Erythroblast (primary cell): ENCODE measurements at regions not wholly inside any gene's neighbourhood (a gene's known extent, or its start where the extent isn't known, plus 50 kb on each side); places are given as distances from the start of the nearest gene placed in this dataset.
"Not testable (repeated sequence)": the region's sequence is repeated elsewhere in the genome, so short reads cannot be mapped to it uniquely, and the experiment has no call there.

Experiments
- DNase-seq, 2 experiments: peaks; one replicate each; lab custom pipeline; 2025; lab: John Stamatoyannopoulos, UW
- GATA1 ChIP-seq: IDR thresholded peaks from 2 replicates; pipeline ENCODE4 v1.6.1; 2011; ENCODE audit warnings: low read depth, mild to moderate bottlenecking, control low read depth, low read length, moderate library complexity
- POLR2A ChIP-seq: IDR thresholded peaks from 2 replicates; pipeline ENCODE4 v1.6.1; 2011; ENCODE audit warnings: mild to moderate bottlenecking, low read length

DNA sequence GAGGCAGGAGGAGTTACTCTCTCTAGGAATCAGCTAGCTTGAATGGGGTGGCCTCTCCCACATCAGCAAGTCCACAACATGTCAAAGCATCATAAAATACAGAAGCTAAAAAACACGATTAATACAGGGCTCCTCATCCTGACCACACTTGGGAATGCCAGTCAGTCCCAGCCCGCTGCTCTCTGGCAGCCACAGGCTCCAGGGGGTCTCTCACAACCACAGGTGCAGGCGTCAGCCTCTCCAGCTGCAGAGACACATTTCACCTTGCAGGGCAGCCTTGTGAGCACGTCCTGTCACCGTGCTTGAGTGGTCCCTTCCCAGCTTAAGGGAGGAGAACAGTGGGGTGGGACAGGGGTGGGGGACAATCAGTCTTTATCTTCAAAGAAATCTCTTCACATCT is 137.4 kb upstream of the SH3BP4 start:
- DNase-seq = no peak
- TF ChIP-seq POLR2A (no peak), GATA1 (no peak)

DNA sequence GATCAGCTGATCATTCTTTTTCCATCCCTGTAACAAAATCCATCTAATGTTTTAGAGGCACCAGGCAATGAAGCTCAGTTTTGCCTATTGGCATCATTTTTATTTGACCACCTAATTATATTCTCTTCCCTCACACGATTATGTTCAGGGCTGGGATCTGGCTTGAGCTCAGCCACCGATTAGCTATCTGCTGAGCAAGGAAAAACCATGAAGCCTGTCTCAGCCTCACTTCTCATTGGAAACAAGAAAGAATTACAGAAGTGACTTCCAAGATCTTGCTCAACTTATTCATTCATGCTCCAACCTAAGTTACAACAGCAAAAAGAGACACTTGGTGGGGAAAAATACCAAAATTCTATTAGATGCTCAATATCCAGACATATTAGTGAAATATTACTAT is 139.0 kb upstream of the SH3BP4 start:
- DNase-seq = no peak
- TF ChIP-seq POLR2A = no peak
- no peak for TF ChIP-seq GATA1

DNA sequence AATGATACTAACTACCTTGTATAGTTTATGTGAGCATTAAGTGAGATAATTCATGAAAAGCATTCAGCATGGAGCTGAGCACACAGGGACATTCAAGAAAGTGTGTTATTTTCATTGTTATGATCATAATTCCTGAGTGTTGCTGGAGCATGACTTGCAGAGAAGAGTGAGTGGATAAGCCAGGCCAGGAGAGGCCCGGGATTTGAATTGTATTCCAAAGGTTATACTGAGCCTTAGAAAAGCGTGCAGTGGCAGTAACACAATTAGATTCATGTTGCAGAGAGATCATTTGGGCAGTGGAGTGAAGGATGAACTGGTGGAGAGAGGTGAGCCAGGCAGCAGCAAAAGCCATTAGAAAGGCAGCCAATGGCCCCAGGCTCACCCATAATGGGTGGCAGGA is 142.9 kb upstream of the SH3BP4 start:
- no peak for DNase-seq
- no peak for TF ChIP-seq POLR2A
- TF ChIP-seq GATA1 = no peak

DNA sequence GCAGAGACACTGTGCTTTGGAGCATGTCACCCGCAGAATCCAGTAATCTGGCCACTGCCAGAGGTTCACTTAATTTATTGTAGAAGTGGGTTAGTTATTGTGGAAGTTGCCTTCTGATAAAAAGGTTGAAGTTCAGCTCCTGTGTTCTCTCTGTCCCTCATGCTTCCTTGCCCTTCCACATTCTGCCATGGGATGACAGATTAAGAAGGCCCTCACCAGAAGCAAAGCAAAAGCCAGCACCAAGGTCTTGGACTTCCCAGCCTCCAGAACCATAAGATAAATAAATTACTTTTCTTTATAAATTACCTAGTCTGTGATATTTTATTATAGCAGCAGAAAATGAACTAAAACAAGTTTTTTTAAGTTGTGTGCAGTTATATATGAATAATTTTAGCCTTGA is 145.0 kb upstream of the SH3BP4 start:
- TF ChIP-seq GATA1 (no peak), POLR2A (no peak)

DNA sequence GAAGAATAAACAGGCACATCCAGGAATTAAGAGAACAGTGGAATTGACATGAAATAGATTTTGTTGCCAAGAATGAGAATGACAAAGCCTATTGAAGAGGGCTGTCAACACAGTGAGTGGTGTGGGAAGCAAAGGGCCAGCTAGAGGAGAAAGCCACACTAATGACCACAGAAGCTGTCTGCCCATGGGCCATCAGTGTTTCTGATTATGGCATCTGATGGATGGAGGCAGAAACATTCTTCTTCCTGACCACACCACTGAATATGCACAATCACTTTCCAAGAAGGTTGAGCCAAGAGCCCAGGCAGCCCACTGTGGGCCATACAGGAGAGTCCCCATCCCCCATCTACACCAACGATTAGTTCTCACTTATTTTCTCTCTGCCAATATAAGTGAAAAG is 146.0 kb upstream of the SH3BP4 start:
- no peak for DNase-seq
- no peak for TF ChIP-seq GATA1

More for the DNA sequence above, 145.0 kb upstream of the SH3BP4 start:
- DNase-seq = no peak

DNA sequence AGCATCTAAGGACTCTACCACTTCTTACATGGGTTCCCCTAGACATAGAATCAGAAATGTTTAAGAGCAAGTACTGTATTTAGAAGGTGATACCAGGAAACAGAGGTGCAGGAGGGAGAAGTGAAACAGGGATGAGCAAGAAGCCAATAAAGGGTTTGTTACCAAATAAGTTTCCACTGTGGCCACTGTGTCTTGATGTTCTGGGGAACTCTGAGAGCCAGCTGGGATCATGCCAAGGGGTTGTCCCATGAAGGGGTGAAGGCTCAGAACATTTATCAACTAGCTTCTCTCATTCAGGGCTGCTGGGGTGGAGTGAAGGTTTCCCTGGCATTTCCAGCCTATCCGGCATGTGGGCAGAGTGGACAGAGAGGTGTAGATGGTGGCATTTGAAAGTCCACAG is 147.1 kb upstream of the SH3BP4 start:
- TF ChIP-seq GATA1 (no peak), POLR2A (no peak)
- DNase-seq = no peak

DNA sequence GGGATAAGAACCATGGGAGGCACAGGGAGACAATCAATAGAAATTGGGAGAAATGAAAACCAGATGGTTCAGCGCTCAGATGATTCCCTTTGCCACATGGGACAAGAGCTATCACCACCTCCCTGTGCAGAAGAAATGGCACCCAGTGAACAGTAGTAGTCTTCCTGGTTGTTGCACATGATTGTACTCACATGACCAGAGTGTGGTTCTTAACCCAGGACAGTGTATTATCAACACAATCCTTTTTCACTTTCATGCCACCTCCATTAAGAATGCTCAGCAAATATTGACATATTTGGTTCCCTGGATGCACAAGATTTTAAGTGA is 149.0 kb upstream of the SH3BP4 start:
- DNase-seq = no peak
- TF ChIP-seq POLR2A (no peak), GATA1 (no peak)

DNA sequence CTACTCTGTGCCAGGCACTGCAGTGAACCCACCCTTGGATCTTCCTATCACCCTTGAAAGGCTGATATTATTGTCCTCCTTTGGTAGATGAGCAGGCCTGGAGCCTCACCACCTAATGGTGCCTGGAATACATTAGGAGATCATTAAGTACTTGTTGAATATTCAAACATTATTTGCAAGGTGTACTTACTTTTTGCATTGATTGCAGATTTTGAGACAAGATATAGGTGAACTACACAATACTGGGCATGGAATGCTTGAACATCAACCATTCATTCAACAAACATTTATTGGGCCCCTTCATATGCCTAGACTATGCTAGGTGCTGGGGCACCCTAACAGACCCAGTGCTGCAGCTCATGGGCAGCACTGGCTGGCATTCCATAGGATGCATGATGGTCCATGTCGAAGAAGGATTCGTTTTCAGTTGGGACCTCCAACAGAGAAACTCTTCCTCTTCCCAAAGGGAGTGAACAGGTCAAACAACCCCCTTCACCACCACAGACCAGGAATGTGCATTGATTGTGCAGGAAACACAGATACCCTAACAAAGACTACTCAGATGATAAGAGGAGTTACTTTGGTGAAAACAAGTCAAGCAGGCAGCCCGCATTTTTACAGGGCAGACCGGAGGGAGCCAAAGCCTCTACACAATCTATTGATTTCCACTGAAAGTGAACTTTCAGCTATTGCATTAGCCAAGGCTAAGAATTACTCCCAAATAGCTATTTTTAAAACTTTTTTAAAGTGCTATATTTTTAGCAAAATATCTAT is 149.6 kb upstream of the SH3BP4 start:
- no peak for TF ChIP-seq GATA1
- TF ChIP-seq POLR2A = no peak
- DNase-seq = no peak

DNA sequence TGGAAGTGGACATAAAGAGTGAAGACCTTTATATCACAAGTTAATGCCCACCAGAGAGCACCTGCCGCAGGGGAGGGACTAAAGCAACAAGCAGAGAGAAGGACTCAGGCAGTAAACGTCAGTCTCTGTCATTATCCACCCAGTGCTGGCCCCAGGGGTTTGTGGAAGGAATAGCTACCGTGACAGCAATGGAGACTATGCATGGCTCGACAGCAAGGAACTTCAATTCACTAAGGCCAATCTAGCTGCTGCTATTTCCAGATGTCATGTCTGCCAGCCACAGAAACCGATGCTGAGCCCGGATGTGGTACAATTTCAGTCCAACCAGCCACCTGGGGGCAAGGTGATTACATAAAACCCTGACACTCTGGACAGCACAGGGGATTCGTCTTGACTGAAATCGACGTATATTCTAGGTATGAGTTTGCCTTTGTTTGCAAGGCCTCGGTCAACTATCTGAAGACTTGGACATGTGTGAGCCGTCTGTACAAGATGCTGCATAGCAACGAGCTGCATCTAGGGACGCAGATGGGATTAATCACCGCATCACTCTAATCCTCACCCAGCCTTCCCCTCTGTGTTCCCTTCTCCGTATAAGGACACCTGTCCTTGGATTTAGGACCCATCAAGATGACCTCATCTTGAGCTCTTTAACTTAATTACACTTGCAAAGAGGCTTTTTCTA is 154.1 kb upstream of the SH3BP4 start:
- no peak for DNase-seq
- TF ChIP-seq GATA1 = no peak
- no peak for TF ChIP-seq POLR2A

DNA sequence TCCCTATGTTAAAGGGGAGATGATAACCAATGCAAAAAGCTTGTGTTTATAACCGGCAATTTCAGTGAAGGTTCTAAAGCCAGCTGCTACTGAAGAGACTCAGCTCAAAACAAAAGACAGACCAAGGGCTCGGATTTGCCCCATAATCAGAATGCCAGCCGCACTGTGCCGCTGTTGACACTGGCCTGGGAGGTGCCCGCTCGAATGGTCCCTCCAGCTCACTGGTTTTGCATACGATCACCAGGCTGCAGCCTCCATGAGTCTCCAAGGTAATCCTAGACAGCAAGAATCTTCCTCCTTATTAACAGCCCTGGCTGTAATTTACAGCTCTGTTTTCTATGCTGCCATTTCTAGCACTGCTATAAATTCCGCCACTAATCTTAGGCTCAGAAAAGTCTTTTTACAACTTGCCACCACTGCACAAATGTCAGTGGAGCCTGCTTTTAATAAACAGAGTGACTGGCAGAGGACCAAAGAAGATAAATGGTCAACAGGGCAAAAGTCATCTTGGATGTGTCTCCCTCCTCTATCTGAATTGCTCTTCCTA is 155.7 kb upstream of the SH3BP4 start:
- no peak for TF ChIP-seq GATA1
- TF ChIP-seq POLR2A = no peak
- DNase-seq = no peak

DNA sequence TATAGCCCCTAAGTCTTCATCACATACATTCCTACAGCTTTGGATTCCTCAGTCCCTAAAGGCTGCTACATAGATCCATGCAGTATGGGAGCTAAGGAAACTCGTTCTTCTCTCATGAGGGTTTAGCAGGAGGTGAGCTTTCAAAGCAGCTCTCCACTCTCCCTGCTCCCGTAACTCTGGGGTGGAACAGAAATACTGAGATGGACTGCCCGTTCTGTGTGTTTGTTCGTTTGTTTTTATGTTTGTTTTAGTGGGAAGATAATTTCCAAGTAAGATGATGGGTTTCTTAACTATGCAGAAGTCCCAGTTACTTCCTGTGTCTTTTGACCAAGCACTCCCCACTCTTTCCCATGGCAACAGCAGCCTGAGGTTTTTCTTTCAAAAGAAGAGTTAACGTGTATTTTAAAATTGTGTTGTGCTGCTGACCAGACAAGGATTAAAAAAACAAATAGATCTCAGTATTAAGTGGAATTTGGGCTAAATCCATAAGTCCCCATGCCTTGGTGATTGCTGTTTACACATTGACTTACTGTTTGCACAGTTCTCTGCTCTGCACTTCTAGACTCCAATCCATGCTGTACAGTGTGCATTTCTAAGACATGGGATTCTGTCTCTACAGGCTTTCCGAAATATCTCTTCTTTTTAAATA is 156.4 kb upstream of the SH3BP4 start:
- DNase-seq = no peak
- no peak for TF ChIP-seq POLR2A
- TF ChIP-seq GATA1 = no peak

DNA sequence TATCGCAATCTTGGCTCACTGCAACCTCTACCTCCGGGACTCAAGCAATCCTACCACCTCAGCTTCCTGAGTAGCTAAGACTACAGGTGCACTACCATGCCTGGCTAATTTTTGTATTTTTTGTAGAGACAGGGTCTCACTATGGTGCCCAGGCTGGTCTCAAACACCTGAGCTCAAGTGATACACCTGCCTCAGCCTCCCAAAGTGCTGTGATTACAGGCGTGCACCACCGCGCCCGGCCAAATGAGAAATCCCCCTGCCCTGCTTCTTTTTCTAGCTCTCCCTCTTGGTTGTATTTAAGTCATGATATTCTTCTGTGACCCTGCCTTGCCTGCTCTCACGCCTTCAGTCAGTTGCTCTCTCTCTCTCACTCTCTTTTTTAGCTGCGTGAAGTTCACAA is 157.0 kb upstream of the SH3BP4 start:
- no peak for DNase-seq
- TF ChIP-seq POLR2A = no peak
- no peak for TF ChIP-seq GATA1

DNA sequence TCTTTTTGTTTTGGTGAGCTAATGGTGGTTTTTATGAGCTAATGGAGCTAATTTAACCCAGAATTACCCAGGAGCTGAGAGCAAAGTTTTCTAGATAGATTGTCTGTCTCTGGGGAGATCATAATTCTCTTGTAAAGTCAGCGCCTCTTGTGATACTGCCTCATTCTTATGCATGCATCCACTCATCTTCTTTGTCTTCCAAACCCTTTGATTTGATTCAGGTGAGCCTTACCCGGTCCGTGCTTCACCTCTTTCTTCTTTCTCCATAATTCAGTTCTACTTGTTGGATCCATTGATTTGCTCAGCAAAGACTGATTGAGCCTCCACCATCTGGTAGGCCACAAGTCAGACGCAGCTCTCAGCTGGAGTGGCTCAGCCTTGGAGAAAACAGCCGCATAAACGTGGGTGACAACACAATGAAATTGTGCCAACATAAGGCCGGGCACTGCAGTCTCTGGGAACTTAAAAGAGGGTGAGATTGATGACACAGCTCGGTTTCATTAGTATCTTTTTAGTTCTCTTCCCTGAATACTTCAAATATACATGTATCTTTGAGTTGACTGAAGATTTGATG is 158.5 kb upstream of the SH3BP4 start:
- TF ChIP-seq GATA1 = no peak
- no peak for TF ChIP-seq POLR2A
- DNase-seq = no peak

DNA sequence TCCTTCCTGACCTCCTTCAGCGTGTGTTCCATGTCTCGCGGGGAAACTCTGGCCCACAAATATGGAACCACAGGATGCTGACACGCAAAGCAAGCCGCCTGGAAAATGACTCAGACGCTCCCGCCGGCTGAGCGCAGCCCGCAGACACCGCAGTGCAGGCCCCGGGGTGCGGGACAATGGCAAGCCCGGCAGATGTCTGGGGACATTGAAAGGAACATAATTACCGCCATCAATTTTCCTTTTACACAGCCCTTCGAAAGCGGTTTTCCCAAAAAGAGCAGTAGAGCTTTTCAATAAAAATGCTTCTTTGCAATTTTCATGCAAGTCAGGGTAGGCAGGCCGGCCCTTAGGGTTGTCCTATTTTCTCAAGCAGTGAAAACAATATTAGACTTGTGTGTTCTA is 159.2 kb upstream of the SH3BP4 start:
- no peak for TF ChIP-seq GATA1
- TF ChIP-seq POLR2A = no peak
- DNase-seq = no peak

DNA sequence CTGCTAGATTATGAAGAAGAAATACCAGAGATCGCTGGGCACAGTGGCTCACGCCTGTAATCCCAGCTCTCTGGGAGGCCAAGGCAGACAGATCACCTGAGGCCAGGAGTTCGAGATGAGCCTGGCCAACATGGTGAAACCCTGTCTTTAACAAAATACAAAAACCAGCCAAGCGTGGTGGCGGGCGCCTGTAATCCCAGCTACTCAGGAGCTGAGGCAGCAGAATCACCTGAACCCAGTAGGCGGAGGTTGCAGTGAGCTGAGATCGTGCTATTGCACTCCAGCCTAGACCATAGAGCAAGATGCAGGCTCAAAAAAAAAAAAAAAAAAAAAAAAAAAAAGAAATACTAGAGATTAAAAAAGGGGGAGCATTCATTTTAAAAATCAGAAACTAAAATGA is 159.7 kb upstream of the SH3BP4 start:
- not testable (repeated sequence) for DNase-seq
